HG02870 (cell line): ENCODE measurements at regions not wholly inside any gene's neighbourhood (a gene's known extent, or its start where the extent isn't known, plus 50 kb on each side); places are given as distances from the start of the nearest gene placed in this dataset.

Experiments used
- ATAC-seq: cut with Tn5 transposase; IDR thresholded peaks from one replicate; pipeline ENCODE4 v1.9.1; 2021; ENCODE audit warnings: mild to moderate bottlenecking, moderate library complexity; ENCODE audit not compliant: unreplicated experiment

GRCh38 chr1:47551971-47552528, 114.2 kb downstream of the FOXD2 start:
- ATAC-seq, result no peak

- no peak for ATAC-seq
Measured at GRCh38 chr1:47554082-47554481, 116.2 kb downstream of the FOXD2 start.

- no peak for ATAC-seq
Measured at GRCh38 chr1:47554901-47555300, 117.1 kb downstream of the FOXD2 start.

- ATAC-seq, result no peak
Measured at GRCh38 chr1:47555306-47555705, 117.5 kb downstream of the FOXD2 start.

- no peak for ATAC-seq
Measured at GRCh38 chr1:47555841-47556560, 118.2 kb downstream of the FOXD2 start.

- no peak for ATAC-seq
Measured at GRCh38 chr1:47557066-47557465, 119.2 kb downstream of the FOXD2 start.

GRCh38 chr1:47558601-47559593, 121.1 kb downstream of the FOXD2 start:
- no peak for ATAC-seq

- ATAC-seq, result no peak
Measured at GRCh38 chr1:47559944-47560695, 122.3 kb downstream of the FOXD2 start.

- ATAC-seq, result no peak
Measured at GRCh38 chr1:47561523-47562007, 123.7 kb downstream of the FOXD2 start.

- ATAC-seq, result no peak
Measured at GRCh38 chr1:47562147-47562546, 124.3 kb downstream of the FOXD2 start.

GRCh38 chr1:47562799-47563198, 125.0 kb downstream of the FOXD2 start:
- no peak for ATAC-seq

- no peak for ATAC-seq
Measured at GRCh38 chr1:47563201-47563600, 125.4 kb downstream of the FOXD2 start.

GRCh38 chr1:47564570-47564969, 126.7 kb downstream of the FOXD2 start:
- no peak for ATAC-seq

GRCh38 chr1:47565092-47565491, 127.2 kb downstream of the FOXD2 start:
- ATAC-seq, result no peak

- ATAC-seq, result no peak
Measured at GRCh38 chr1:47565676-47566075, 127.8 kb downstream of the FOXD2 start.

GRCh38 chr1:47568763-47569162, 130.9 kb downstream of the FOXD2 start:
- ATAC-seq, result no peak

GRCh38 chr1:47569261-47569660, 131.4 kb downstream of the FOXD2 start:
- ATAC-seq, result no peak

- no peak for ATAC-seq
Measured at GRCh38 chr1:47569681-47570470, 132.0 kb downstream of the FOXD2 start.

GRCh38 chr1:47571161-47571560, 133.3 kb downstream of the FOXD2 start:
- no peak for ATAC-seq

- ATAC-seq, result no peak
Measured at GRCh38 chr1:47571952-47572351, 134.1 kb downstream of the FOXD2 start.
